Karpas-422 (cell line): ENCODE measurements at regions not wholly inside any gene's neighbourhood (a gene's known extent, or its start where the extent isn't known, plus 50 kb on each side); places are given as distances from the start of the nearest gene placed in this dataset.

Source experiments
- DNase-seq: peaks from one replicate; pipeline ENCODE4 v3.0.0-alpha.2; 2015
- H2AFZ ChIP-seq: fragments of 200-600 bp; sonication (generic); 2 replicates; pipeline ENCODE4 v1.6.1; 2014; ENCODE audit warnings: antibody characterized with exemption, low read length, mixed read lengths
- H3K27ac ChIP-seq: fragments of 200-600 bp; sonication (generic); 2 replicates; pipeline ENCODE4 v1.5.1; 2014; ENCODE audit warnings: mild to moderate bottlenecking, low read length, moderate library complexity
- H3K27me3 ChIP-seq: fragments of 200-600 bp; sonication (generic); 2 replicates; pipeline ENCODE4 v1.6.1; 2014; ENCODE audit warnings: low read length, mixed read lengths
- H3K36me3 ChIP-seq: fragments of 200-600 bp; sonication (generic); 2 replicates; pipeline ENCODE4 v1.6.1; 2014; ENCODE audit warnings: low read length, mixed read lengths; ENCODE audit not compliant: insufficient read depth
- H3K4me1 ChIP-seq: fragments of 200-600 bp; sonication (generic); 2 replicates; pipeline ENCODE4 v1.6.1; 2014; ENCODE audit warnings: mild to moderate bottlenecking, low read length, mixed read lengths
- H3K4me2 ChIP-seq: fragments of 200-600 bp; sonication (generic); 2 replicates; pipeline ENCODE4 v1.6.1; 2014; ENCODE audit warnings: low read length, low read depth, mild to moderate bottlenecking; ENCODE audit not compliant: poor library complexity, severe bottlenecking
- H3K4me3 ChIP-seq: fragments of 200-600 bp; sonication (generic); 2 replicates; pipeline ENCODE4 v1.5.1; 2014; ENCODE audit warnings: mild to moderate bottlenecking, antibody characterized with exemption, low read length, mixed read lengths
- H3K79me2 ChIP-seq: fragments of 200-600 bp; sonication (generic); 2 replicates; pipeline ENCODE4 v1.6.1; 2014; ENCODE audit warnings: mild to moderate bottlenecking, low read length, mixed read lengths
- H3K9ac ChIP-seq: fragments of 200-600 bp; sonication (generic); 2 replicates; pipeline ENCODE4 v1.6.0; 2014; ENCODE audit warnings: low read length
- H3K9me2 ChIP-seq: fragments of 200-600 bp; sonication (generic), shearing (Covaris generic); replicated peaks from 2 replicates; pipeline ENCODE4 v1.6.0; 2014; ENCODE audit warnings: mild to moderate bottlenecking, low read length, moderate library complexity; ENCODE audit not compliant: insufficient read depth
- H3K9me3 ChIP-seq: fragments of 300-700, 200-600 bp; sonication (generic); 2 replicates; pipeline ENCODE4 v1.6.1; 2014; ENCODE audit warnings: low read length, mixed read lengths
- H4K20me1 ChIP-seq: fragments of 200-600 bp; sonication (generic); 2 replicates; pipeline ENCODE4 v1.6.1; 2014; ENCODE audit warnings: mild to moderate bottlenecking, antibody characterized with exemption, low read length, low read depth; ENCODE audit not compliant: insufficient read depth

DNA sequence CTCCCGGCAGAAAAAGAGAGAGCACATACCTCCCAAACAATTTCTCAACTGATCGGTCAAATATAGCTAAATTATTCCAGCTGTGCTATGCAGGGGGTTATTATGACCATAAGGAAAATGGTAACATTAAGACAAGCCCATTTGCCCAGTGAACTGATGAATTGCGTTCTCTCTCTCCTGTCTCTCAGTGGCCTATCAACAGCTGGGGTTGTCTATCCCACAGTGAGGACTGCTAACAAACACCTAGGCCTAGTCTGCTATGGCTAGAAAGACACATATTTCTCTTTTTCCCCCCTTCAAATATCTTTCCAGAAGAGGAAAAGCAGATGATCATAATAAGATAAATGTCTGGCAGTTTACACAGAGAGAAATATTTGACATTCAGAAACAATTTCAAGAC lies 263.8 kb upstream of the ELAC2 start:
- DNase-seq, result no peak
- no peak overlapping the region for H3K4me2 ChIP-seq
- H3K27ac ChIP-seq, result no peak overlapping the region
- no peaks in the 10 kb centered on the region for H4K20me1 ChIP-seq
- H3K79me2 ChIP-seq, result no peaks in the 10 kb centered on the region
- no peaks in the 10 kb centered on the region for H3K9me3 ChIP-seq
- H3K4me3 ChIP-seq, result no peak overlapping the region
- no peaks in the 10 kb centered on the region for H3K9me2 ChIP-seq
- no peaks in the 10 kb centered on the region for H3K27me3 ChIP-seq
- H3K36me3 ChIP-seq, result no peaks in the 10 kb centered on the region
- H3K4me1 ChIP-seq, result no peaks in the 10 kb centered on the region
- H2AFZ ChIP-seq, result no peak overlapping the region
- H3K9ac ChIP-seq, result no peak overlapping the region

DNA sequence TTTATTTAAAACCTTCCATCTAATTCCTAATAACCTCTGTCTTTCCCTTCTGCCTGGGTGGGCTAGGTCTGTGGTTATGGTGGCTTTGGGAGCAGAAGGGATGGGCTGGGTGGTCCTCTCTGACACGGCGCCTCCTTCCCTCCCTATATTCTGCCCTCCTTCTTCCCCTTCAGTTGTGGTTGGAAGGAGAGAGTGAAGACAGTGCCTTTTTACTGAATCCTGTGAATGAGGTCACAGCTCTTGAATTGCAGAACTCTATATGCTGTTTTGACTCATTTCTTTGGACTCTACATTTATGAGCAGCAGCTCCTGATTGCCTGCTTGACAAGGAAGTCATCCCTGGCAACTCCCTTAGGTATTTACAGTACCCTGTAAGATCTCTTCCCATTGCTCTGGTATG lies 256.0 kb upstream of the ELAC2 start:
- H3K9ac ChIP-seq, result no peak overlapping the region
- H3K9me3 ChIP-seq, result no peaks in the 10 kb centered on the region
- H3K27me3 ChIP-seq, result no peaks in the 10 kb centered on the region
- H3K36me3 ChIP-seq, result no peaks in the 10 kb centered on the region
- H3K4me1 ChIP-seq, result no peaks in the 10 kb centered on the region
- no peaks in the 10 kb centered on the region for H3K79me2 ChIP-seq
- no peak overlapping the region for H3K4me2 ChIP-seq
- H3K27ac ChIP-seq, result no peak overlapping the region
- no peaks in the 10 kb centered on the region for H4K20me1 ChIP-seq
- H3K4me3 ChIP-seq, result no peak overlapping the region
- H3K9me2 ChIP-seq, result no peaks in the 10 kb centered on the region
- H2AFZ ChIP-seq, result no peak overlapping the region
- DNase-seq, result no peak

DNA sequence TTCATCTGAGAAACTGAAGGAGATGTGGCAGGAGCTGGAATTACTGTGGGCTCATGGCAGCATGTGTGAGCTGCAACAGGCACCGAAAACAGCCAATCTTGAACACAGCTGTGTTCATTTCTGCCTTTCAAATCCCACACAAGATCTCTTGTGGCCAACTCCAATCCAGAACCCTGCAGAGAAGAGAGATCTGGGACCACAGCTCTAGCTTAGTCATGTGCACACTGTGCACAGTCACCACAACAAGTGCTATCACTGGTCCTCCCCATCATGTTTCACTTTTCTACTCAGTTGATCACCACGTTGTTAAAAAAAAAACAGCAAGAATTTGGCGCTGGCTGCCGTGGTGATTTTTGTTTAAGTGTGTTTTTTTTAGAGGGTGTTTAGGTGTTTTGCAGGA lies 254.5 kb upstream of the ELAC2 start:
- Histone ChIP-seq H3K4me1 (no peaks in the 10 kb centered on the region), H3K36me3 (no peaks in the 10 kb centered on the region)

DNA sequence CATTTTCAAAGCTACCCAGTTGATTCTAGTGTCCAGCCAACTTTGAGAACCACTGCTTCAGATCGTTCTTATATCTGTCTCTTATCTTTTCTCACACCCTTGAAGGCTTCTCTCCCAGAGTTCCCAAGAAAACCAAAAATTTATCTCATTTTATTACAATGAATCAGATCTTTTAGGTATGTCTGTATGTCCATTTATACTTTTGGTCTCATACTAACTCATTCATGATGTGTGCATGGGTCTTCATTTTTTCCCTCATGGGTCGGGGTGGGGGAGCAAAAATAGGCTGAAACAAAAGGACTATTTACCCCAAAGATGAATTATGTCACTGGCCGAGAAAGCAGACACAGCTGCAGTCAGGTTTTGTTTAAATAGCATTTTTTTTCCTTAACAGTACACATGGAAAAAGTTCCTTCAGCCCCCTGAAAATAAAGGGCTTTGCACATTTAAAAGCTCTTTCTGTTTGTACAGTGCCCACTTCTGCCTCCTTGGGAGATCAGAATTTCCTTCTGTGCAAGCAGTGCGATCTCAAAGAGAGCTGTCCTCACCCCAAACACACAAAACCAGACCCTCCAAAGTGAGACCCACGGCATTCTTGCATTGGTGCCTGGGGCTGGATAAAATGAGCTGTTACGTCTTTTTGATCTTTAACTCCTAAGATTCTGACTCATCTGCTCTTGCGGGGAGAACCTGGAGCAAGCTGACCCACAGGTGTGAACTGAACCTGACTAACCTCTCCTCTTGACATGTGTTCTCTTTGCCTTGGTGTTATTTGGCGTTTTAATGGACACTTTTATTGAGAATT lies 251.2 kb upstream of the ELAC2 start:
- H3K9me3 ChIP-seq, result no peaks in the 10 kb centered on the region
- H3K4me2 ChIP-seq, result no peak overlapping the region
- H3K4me3 ChIP-seq, result no peak overlapping the region
- no peak overlapping the region for H3K27ac ChIP-seq
- no peaks in the 10 kb centered on the region for H3K79me2 ChIP-seq
- no peaks in the 10 kb centered on the region for H3K27me3 ChIP-seq
- no peaks in the 10 kb centered on the region for H3K36me3 ChIP-seq
- H3K9ac ChIP-seq, result no peak overlapping the region
- H2AFZ ChIP-seq, result no peak overlapping the region
- H3K4me1 ChIP-seq, result peaks cover 6% of the 10 kb centered on the region
- no peaks in the 10 kb centered on the region for H3K9me2 ChIP-seq
- H4K20me1 ChIP-seq, result no peaks in the 10 kb centered on the region
- no peak for DNase-seq

More for the DNA sequence above, 254.5 kb upstream of the ELAC2 start:
- no peaks in the 10 kb centered on the region for H4K20me1 ChIP-seq
- no peak overlapping the region for H3K4me2 ChIP-seq
- H3K4me3 ChIP-seq, result no peak overlapping the region
- H3K9me2 ChIP-seq, result no peaks in the 10 kb centered on the region
- DNase-seq, result no peak
- H3K9me3 ChIP-seq, result no peaks in the 10 kb centered on the region
- no peaks in the 10 kb centered on the region for H3K27me3 ChIP-seq
- no peaks in the 10 kb centered on the region for H3K79me2 ChIP-seq
- no peak overlapping the region for H3K9ac ChIP-seq
- H2AFZ ChIP-seq, result no peak overlapping the region
- H3K27ac ChIP-seq, result no peak overlapping the region

DNA sequence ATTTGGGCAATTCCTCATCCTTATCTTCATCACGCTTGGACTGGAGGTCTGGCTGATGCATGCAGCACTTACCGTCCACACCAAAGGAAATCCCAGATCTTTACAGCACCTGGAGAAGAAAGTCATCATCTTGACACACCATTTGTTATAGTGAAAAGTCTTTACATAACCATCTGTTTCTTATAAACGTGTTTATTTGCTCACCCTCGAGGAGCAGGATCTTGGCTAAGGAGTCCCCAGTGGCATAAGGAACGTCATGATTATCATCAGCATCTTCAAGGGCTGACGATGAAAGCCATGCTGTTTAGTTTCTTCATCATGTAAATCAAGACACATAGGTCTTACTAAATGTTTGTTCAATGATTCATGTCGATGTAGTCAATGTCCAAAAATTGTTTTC lies 248.8 kb upstream of the ELAC2 start:
- Histone ChIP-seq H3K9me2 (no peaks in the 10 kb centered on the region), H3K4me2 (no peak overlapping the region), H3K79me2 (no peaks in the 10 kb centered on the region), H3K9ac (no peak overlapping the region), H3K4me1 (peaks cover 8% of the 10 kb centered on the region), H3K27ac (no peak overlapping the region), H3K4me3 (no peak overlapping the region), H3K9me3 (no peaks in the 10 kb centered on the region), H3K36me3 (no peaks in the 10 kb centered on the region), H3K27me3 (no peaks in the 10 kb centered on the region), H4K20me1 (no peaks in the 10 kb centered on the region), H2AFZ (no peak overlapping the region)
- no peak for DNase-seq

DNA sequence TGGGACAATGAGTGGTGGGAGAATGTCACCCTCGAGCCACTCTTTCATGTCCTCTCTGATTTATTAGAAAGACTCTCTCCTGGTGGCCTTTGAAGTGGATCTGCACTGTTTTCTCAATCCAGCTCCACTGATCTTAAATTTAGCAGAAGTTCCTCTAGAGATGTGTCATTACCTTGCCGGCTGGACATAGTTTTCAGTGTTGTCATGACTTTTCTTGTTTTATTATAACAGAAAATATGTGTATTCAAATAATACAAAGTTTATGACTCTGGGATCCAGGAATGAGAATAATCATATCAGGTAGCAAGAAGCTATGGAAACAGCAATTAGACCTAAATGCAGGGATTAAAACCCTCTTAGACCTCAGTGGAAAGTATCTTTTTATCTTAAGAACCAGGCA lies 247.5 kb upstream of the ELAC2 start:
- Histone ChIP-seq H3K4me2 (no peak overlapping the region), H3K9me2 (no peaks in the 10 kb centered on the region), H3K4me1 (peaks cover 8% of the 10 kb centered on the region), H3K9ac (no peak overlapping the region), H3K79me2 (no peaks in the 10 kb centered on the region), H3K36me3 (no peaks in the 10 kb centered on the region), H4K20me1 (no peaks in the 10 kb centered on the region), H3K4me3 (no peak overlapping the region), H3K27ac (no peak overlapping the region), H3K27me3 (no peaks in the 10 kb centered on the region), H2AFZ (no peak overlapping the region), H3K9me3 (no peaks in the 10 kb centered on the region)
- no peak for DNase-seq

DNA sequence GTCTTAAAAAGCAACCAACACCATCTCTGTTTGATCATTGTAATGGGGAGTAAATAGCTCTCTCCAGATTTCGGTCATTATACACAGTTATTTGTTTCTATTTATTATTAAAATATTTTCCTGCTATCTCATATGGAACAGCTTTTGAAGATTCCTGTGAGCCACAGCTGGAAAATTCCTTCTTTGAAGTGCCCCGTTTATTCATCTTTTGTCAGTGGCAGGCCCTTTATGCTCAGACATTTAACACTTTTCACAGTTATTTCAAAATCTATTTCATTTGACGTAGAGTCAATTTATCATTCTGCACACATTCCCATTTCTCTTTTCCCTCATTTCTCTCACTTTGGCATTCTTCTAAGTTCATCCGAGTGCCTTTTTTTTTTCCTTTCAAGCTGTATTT lies 245.9 kb upstream of the ELAC2 start:
- Histone ChIP-seq H3K27me3 (no peaks in the 10 kb centered on the region), H3K4me1 (peaks cover 8% of the 10 kb centered on the region), H3K4me2 (no peak overlapping the region), H3K9me2 (no peaks in the 10 kb centered on the region), H3K4me3 (no peak overlapping the region), H4K20me1 (no peaks in the 10 kb centered on the region), H3K79me2 (no peaks in the 10 kb centered on the region), H2AFZ (no peak overlapping the region), H3K36me3 (no peaks in the 10 kb centered on the region), H3K9me3 (no peaks in the 10 kb centered on the region), H3K27ac (no peak overlapping the region), H3K9ac (no peak overlapping the region)
- no peak for DNase-seq

DNA sequence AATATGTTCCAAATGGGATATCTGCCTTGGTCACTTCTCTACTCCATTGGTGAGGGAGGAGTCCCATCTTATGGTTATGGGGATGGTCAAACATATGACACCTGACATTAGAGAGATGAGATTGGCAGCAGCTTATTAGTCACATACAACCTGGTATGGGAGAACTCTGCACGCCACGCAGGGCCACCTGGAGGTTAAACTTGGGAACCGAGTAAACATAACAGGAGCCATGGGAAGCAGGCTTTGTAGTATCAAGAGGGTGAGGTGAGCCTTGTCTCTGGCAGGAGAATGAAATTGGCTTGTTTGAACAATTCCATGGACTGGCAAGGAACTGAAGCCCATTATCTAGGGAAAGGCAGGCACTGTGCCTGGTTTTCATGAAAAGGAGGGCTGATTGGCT lies 238.7 kb upstream of the ELAC2 start:
- no peak overlapping the region for H3K9ac ChIP-seq
- H3K4me3 ChIP-seq, result no peak overlapping the region
- no peaks in the 10 kb centered on the region for H3K9me2 ChIP-seq
- no peak for DNase-seq
- no peaks in the 10 kb centered on the region for H3K4me1 ChIP-seq
- no peak overlapping the region for H3K4me2 ChIP-seq
- no peaks in the 10 kb centered on the region for H3K79me2 ChIP-seq
- no peaks in the 10 kb centered on the region for H3K27me3 ChIP-seq
- no peaks in the 10 kb centered on the region for H3K9me3 ChIP-seq
- no peak overlapping the region for H3K27ac ChIP-seq
- H4K20me1 ChIP-seq, result no peaks in the 10 kb centered on the region
- H3K36me3 ChIP-seq, result no peaks in the 10 kb centered on the region
- no peak overlapping the region for H2AFZ ChIP-seq
